ENCODE measurements at regions not wholly inside any gene's neighbourhood (a gene's known extent, or its start where the extent isn't known, plus 50 kb on each side); places are given as distances from the start of the nearest gene placed in this dataset.

GRCh38 chr18:53606792-53607191 lies 617.7 kb downstream of the MBD2 start:
- no peak for DNase-seq

GRCh38 chr18:53605198-53605597 lies 619.3 kb downstream of the MBD2 start:
- no peak for DNase-seq

- no peak for DNase-seq
These were observed 621.2 kb downstream of the MBD2 start for GRCh38 chr18:53603276-53603675.

- DNase-seq = no peak
These were observed 623.1 kb downstream of the MBD2 start for GRCh38 chr18:53601344-53601743.

GRCh38 chr18:53586923-53587322 lies 637.5 kb downstream of the MBD2 start:
- no peak for DNase-seq

Measured in right hindlimb (tissue), 1 donor.